ENCODE measurements at regions not wholly inside any gene's neighbourhood (a gene's known extent, or its start where the extent isn't known, plus 50 kb on each side); places are given as distances from the start of the nearest gene placed in this dataset.

DNA sequence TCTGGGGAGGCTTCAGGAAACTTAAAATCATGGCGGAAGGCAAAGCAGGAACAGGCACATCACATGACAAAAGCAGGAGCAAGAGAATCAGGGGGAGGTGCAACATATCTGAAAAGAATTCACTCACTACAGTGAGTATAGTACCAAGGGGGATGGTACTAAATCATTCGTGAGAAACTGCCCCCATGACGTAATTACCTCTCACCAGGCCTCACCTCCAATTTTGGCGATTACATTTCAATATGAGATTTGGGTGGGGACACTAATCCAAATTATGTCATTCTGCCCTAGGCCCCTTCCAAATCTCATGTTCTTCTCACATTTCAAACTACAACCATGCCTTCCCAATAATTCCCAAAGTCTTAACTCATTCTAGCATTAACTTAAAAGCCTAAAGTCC is 740.8 kb upstream of the SOX11 start:
- TF ChIP-seq ZFX (IDR thresholded peaks at IDR 0.05) (no peak), ZNF274 (IDR thresholded peaks at IDR 0.05; ENCODE audit: low read depth, low read length) (no peak), SIN3A (IDR thresholded peaks at IDR 0.05; ENCODE audit: low read depth) (no peak), EZH2phosphoT487 (IDR thresholded peaks at IDR 0.05; ENCODE audit: borderline replicate concordance) (no peak), CBX3 (IDR thresholded peaks at IDR 0.05; ENCODE audit: low read depth) (no peak), YY1 (IDR thresholded peaks at IDR 0.05; ENCODE audit: extremely low read depth, insufficient replicate concordance, low read depth, low read length) (no peak), SRF (IDR thresholded peaks at IDR 0.05; ENCODE audit: low read depth) (no peak), EZH2 (IDR thresholded peaks at IDR 0.05) (no peak), JUND (IDR thresholded peaks at IDR 0.05) (no peak), FOSL1 (IDR thresholded peaks at IDR 0.05; ENCODE audit: low read depth) (no peak), POLR2A (IDR thresholded peaks at IDR 0.05; ENCODE audit: borderline replicate concordance, extremely low read depth, insufficient read depth, insufficient read length) (no peak), ELF1 (IDR thresholded peaks at IDR 0.05; ENCODE audit: borderline replicate concordance, low read depth) (no peak), RAD21 (IDR thresholded peaks at IDR 0.05; ENCODE audit: low read depth) (no peak), TCF7L2 (IDR thresholded peaks at IDR 0.05; ENCODE audit: borderline replicate concordance, extremely low read depth, insufficient read depth, insufficient read length) (no peak), SP1 (IDR thresholded peaks at IDR 0.05; ENCODE audit: low read depth) (no peak)
- TF ChIP-seq, protein P1, sequence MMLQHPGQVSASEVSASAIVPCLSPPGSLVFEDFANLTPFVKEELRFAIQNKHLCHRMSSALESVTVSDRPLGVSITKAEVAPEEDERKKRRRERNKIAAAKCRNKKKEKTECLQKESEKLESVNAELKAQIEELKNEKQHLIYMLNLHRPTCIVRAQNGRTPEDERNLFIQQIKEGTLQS (IDR thresholded peaks at IDR 0.05), result no peak
- TF ChIP-seq, protein P2, sequence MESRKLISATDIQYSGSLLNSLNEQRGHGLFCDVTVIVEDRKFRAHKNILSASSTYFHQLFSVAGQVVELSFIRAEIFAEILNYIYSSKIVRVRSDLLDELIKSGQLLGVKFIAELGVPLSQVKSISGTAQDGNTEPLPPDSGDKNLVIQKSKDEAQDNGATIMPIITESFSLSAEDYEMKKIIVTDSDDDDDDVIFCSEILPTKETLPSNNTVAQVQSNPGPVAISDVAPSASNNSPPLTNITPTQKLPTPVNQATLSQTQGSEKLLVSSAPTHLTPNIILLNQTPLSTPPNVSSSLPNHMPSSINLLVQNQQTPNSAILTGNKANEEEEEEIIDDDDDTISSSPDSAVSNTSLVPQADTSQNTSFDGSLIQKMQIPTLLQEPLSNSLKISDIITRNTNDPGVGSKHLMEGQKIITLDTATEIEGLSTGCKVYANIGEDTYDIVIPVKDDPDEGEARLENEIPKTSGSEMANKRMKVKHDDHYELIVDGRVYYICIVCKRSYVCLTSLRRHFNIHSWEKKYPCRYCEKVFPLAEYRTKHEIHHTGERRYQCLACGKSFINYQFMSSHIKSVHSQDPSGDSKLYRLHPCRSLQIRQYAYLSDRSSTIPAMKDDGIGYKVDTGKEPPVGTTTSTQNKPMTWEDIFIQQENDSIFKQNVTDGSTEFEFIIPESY (IDR thresholded peaks at IDR 0.05; ENCODE audit: extremely low read depth, insufficient replicate concordance, low read length), result no peak
- POLR2A ChIA-PET, result no interaction called here
- no peak overlapping the region for H3K4me2 ChIP-seq (ENCODE audit: low read length)
- no peak overlapping the region for H3K27ac ChIP-seq (ENCODE audit: low read depth, low read length)
- H3K4me3 ChIP-seq (replicated peaks in 1 of 2; ENCODE audit: low read depth in 1 of 2, low read length in 2 of 2), result no peak overlapping the region
- H3K79me2 ChIP-seq (ENCODE audit: insufficient read depth, low read length), result no peaks in the 10 kb centered on the region
- H4K20me1 ChIP-seq (ENCODE audit: insufficient read depth), result no peaks in the 10 kb centered on the region
- RAD21 ChIA-PET (ENCODE audit: low non-redundant PET in 1 of 2, low total read pairs in 2 of 2, uncharacterized antibody in 2 of 2, unreplicated experiment in 2 of 2), result no interaction called here
- no peaks in the 10 kb centered on the region for H3K36me3 ChIP-seq (ENCODE audit: control insufficient read depth in 1 of 2, insufficient read depth in 2 of 2, low read length in 2 of 2)
- no peak overlapping the region for H2AFZ ChIP-seq (ENCODE audit: low read depth, low read length, poor library complexity, severe bottlenecking)
- no peaks in the 10 kb centered on the region for H3K9me2 ChIP-seq (ENCODE audit: insufficient read depth)
- no TSS peak for BruUV-seq (replicated peaks)
- intact Hi-C loops (cut with micrococcal nuclease), result no loop called here
- H3K9ac ChIP-seq (ENCODE audit: low read length), result no peak overlapping the region
- no peaks in the 10 kb centered on the region for H3K4me1 ChIP-seq (ENCODE audit: control insufficient read depth in 1 of 2, insufficient read depth in 2 of 2, low read length in 2 of 2)
- CTCF ChIA-PET, result no interaction called here
- H3K27me3 ChIP-seq (ENCODE audit: insufficient read depth, low read length), result no peaks in the 10 kb centered on the region
- peaks cover 9 to 13% of the 10 kb centered on the region in 2 experiments; a peak in 2 of 4 replicates for H3K9me3 ChIP-seq (ENCODE audit: control insufficient read depth in 1 of 2, insufficient read depth in 1 of 2, low read depth in 1 of 2, low read length in 2 of 2)
- DNase-seq (ENCODE audit: low read depth, low spot score), result no peak
- ATAC-seq, result no peak
